H1 (cell line): ENCODE measurements at regions not wholly inside any gene's neighbourhood (a gene's known extent, or its start where the extent isn't known, plus 50 kb on each side); places are given as distances from the start of the nearest gene placed in this dataset.

Experiments
- CTCF ChIA-PET: fragments of 300-600 bp; sonication (Branson Sonifier 250); formaldehyde crosslinking; loops from one replicate; lab custom pipeline; 2021; ENCODE audit not compliant: partially characterized antibody; lab: Charles Lee
- POLR2A ChIA-PET: fragments of 300-600 bp; sonication (Branson Sonifier 250); formaldehyde crosslinking; loops from one replicate; lab custom pipeline; 2021; ENCODE audit warnings: inconsistent platforms; ENCODE audit not compliant: partially characterized antibody; lab: Charles Lee
- DNase-seq, 2 experiments: peaks; one replicate each; pipeline versions ENCODE4 v3.0.0 to v3.0.0-alpha.2; 2010 to 2022; ENCODE audit warnings: low spot score in 2 of 2, low read depth in 1 of 2, mixed read lengths in 1 of 2
- FAIRE-seq: peaks from 2 replicates; lab custom pipeline; 2011; peaks lifted over from hg19 to GRCh38; lab: Jason Lieb, UNC
- H2AFZ ChIP-seq: 2 replicates; pipeline ENCODE4 v1.8.1; 2012; ENCODE audit warnings: low read length, inconsistent platforms
- H2AK5ac ChIP-seq: 2 replicates; pipeline ENCODE4 v1.6.1; 2013; ENCODE audit warnings: low read depth, low read length
- H2BK120ac ChIP-seq: replicated peaks from 2 replicates; pipeline ENCODE3; 2013; ENCODE audit warnings: low read depth, low read length, inconsistent platforms
- H2BK12ac ChIP-seq: 2 replicates; pipeline ENCODE4 v1.6.1; 2013; ENCODE audit warnings: low read depth, low read length
- H2BK15ac ChIP-seq: 2 replicates; pipeline ENCODE4 v1.6.1; 2013; ENCODE audit warnings: low read length
- H2BK20ac ChIP-seq: 2 replicates; pipeline ENCODE4 v1.6.1; 2013; ENCODE audit warnings: low read length
- H2BK5ac ChIP-seq: 2 replicates; pipeline ENCODE4 v1.6.1; 2013; ENCODE audit warnings: low read depth, low read length
- H3K14ac ChIP-seq: 2 replicates; pipeline ENCODE4 v1.6.1; 2013; ENCODE audit warnings: inconsistent platforms; ENCODE audit not compliant: insufficient read length
- H3K18ac ChIP-seq: 2 replicates; pipeline ENCODE4 v1.6.1; 2013; ENCODE audit warnings: low read length; ENCODE audit errors: extremely low read depth
- H3K23ac ChIP-seq: 2 replicates; pipeline ENCODE4 v1.6.1; 2013; ENCODE audit warnings: inconsistent platforms; ENCODE audit not compliant: insufficient read length
- H3K23me2 ChIP-seq: 2 replicates; pipeline ENCODE4 v1.6.1; 2013; ENCODE audit warnings: low read depth, low read length
- H3K27ac ChIP-seq: 2 replicates; pipeline ENCODE4 v1.6.1; 2011; ENCODE audit warnings: low read depth, low read length, inconsistent platforms
- H3K27me3 ChIP-seq, 4 experiments: replicated peaks in 1 of 4; 1 replicate in 1 of 4; 2 replicates in 3 of 4; pipeline versions ENCODE4 v1.6.1 to v1.8.1; 2011 to 2013; ENCODE audit warnings: low read length in 3 of 4, mild to moderate bottlenecking in 3 of 4, inconsistent platforms in 2 of 4, mixed read lengths in 2 of 4, moderate library complexity in 1 of 4; ENCODE audit not compliant: control insufficient read depth in 3 of 4, insufficient read depth in 3 of 4; ENCODE audit errors: extremely low read depth in 1 of 4
- H3K36me3 ChIP-seq, 4 experiments: 2 replicates each; pipeline versions ENCODE4 v1.6.1 to v1.8.1; 2011 to 2013; ENCODE audit warnings: mild to moderate bottlenecking in 4 of 4, low read length in 3 of 4, moderate library complexity in 2 of 4, control low read depth in 1 of 4, inconsistent platforms in 1 of 4; ENCODE audit not compliant: insufficient read depth in 4 of 4, control insufficient read depth in 2 of 4
- H3K4ac ChIP-seq: replicated peaks from 2 replicates; pipeline ENCODE3; 2013; ENCODE audit warnings: low read length, low read depth, mixed read lengths, inconsistent platforms; ENCODE audit not compliant: insufficient read length
- H3K4me1 ChIP-seq, 4 experiments: replicated peaks in 1 of 4; 1 replicate in 1 of 4; 2 replicates in 3 of 4; pipeline versions ENCODE4 v1.6.1 to v1.8.1; 2011 to 2013; ENCODE audit warnings: low read length in 3 of 4, inconsistent platforms in 2 of 4, mixed read lengths in 1 of 4; ENCODE audit not compliant: insufficient read depth in 4 of 4, control insufficient read depth in 3 of 4
- H3K4me2 ChIP-seq, 2 experiments: 2 replicates each; pipeline versions ENCODE4 v1.6.1 to v1.8.1; 2011 to 2013; ENCODE audit warnings: low read depth in 2 of 2, low read length in 2 of 2, control low read depth in 1 of 2, inconsistent platforms in 1 of 2, mild to moderate bottlenecking in 1 of 2; ENCODE audit not compliant: insufficient read depth in 1 of 2
- H3K4me3 ChIP-seq, 4 experiments: fragments of 200-600, 300-600 bp in 1 of 4; sonication (generic), shearing (Covaris generic), sonication (Bioruptor Twin) in 1 of 4; 2 replicates each; pipeline versions ENCODE4 v1.5.1 to v1.8.1; 2011 to 2016; ENCODE audit warnings: low read length in 4 of 4, low read depth in 3 of 4, control low read depth in 2 of 4, inconsistent platforms in 2 of 4, mild to moderate bottlenecking in 2 of 4, mixed read lengths in 1 of 4, moderate library complexity in 1 of 4; ENCODE audit not compliant: insufficient read depth in 2 of 4; ENCODE audit errors: extremely low read depth in 1 of 4
- H3K56ac ChIP-seq: replicated peaks from 2 replicates; pipeline ENCODE3; 2013; ENCODE audit warnings: low read depth, mild to moderate bottlenecking, mixed read lengths, low read length, inconsistent platforms; ENCODE audit not compliant: insufficient read length
- H3K79me1 ChIP-seq: 2 replicates; pipeline ENCODE4 v1.6.1; 2013; ENCODE audit warnings: low read depth, low read length, control low read depth
- H3K79me2 ChIP-seq, 2 experiments: 2 replicates each; pipeline versions ENCODE4 v1.6.1 to v1.8.1; 2012 to 2013; ENCODE audit warnings: low read length in 2 of 2, mild to moderate bottlenecking in 2 of 2, inconsistent platforms in 1 of 2; ENCODE audit not compliant: insufficient read depth in 2 of 2, control insufficient read depth in 1 of 2
- H3K9ac ChIP-seq, 4 experiments: replicated peaks in 1 of 4; 1 replicate in 1 of 4; 2 replicates in 3 of 4; pipeline versions ENCODE4 v1.6.1 to v1.8.1; 2011 to 2013; ENCODE audit warnings: low read depth in 3 of 4, low read length in 3 of 4, control low read depth in 2 of 4, mild to moderate bottlenecking in 2 of 4, moderate library complexity in 2 of 4, inconsistent platforms in 1 of 4; ENCODE audit errors: extremely low read depth in 1 of 4
- H3K9me3 ChIP-seq, 2 experiments: 2 replicates each; pipeline versions ENCODE4 v1.6.1 to v1.8.1; 2012 to 2013; ENCODE audit warnings: mild to moderate bottlenecking in 2 of 2, moderate library complexity in 2 of 2, control low read depth in 1 of 2, inconsistent platforms in 1 of 2, low read depth in 1 of 2, low read length in 1 of 2, mixed read lengths in 1 of 2; ENCODE audit not compliant: insufficient read depth in 2 of 2
- H4K20me1 ChIP-seq, 2 experiments: replicated peaks in 1 of 2; 2 replicates each; pipeline versions ENCODE3 to v1.8.1; 2011 to 2013; ENCODE audit warnings: inconsistent platforms in 2 of 2, low read length in 2 of 2, mild to moderate bottlenecking in 1 of 2; ENCODE audit not compliant: insufficient read depth in 2 of 2, control insufficient read depth in 1 of 2
- H4K5ac ChIP-seq: 2 replicates; pipeline ENCODE4 v1.6.1; 2013; ENCODE audit warnings: low read length, low read depth, mixed read lengths, inconsistent platforms; ENCODE audit not compliant: insufficient read length
- H4K8ac ChIP-seq: 2 replicates; pipeline ENCODE4 v1.8.0; 2013; ENCODE audit warnings: mild to moderate bottlenecking, moderate library complexity, low read length, inconsistent platforms; ENCODE audit not compliant: insufficient read depth; ENCODE audit errors: extremely low read depth
- H4K91ac ChIP-seq: replicated peaks from 2 replicates; pipeline ENCODE3; 2013; ENCODE audit warnings: low read length, mixed read lengths, inconsistent platforms; ENCODE audit not compliant: insufficient read length
- BCL11A ChIP-seq, 2 experiments: IDR thresholded peaks; one replicate each; pipeline ENCODE4 v1.6.1; 2011; ENCODE audit warnings: low read depth in 2 of 2, low read length in 2 of 2, mild to moderate bottlenecking in 2 of 2
- FOSL1 ChIP-seq: IDR thresholded peaks from 2 replicates; pipeline ENCODE4 v1.6.1; 2011; ENCODE audit warnings: mild to moderate bottlenecking, low read depth, low read length, moderate library complexity; ENCODE audit not compliant: insufficient read depth
- GTF2F1 ChIP-seq: IDR thresholded peaks from 2 replicates; pipeline ENCODE4 v1.6.1; 2012; ENCODE audit warnings: low read depth, low read length, improper control_type of control experiment, borderline replicate concordance
- HDAC6 ChIP-seq: IDR thresholded peaks from one replicate; pipeline ENCODE4 v1.7.1; 2012; ENCODE audit warnings: low read depth, mild to moderate bottlenecking, inconsistent platforms, low read length, moderate library complexity
- KDM5A ChIP-seq: fragments of 200-600 bp; IDR thresholded peaks from 2 replicates; pipeline ENCODE4 v1.7.1; 2012; ENCODE audit warnings: mild to moderate bottlenecking, low read length, inconsistent platforms, mixed read lengths
- RXRA ChIP-seq: IDR thresholded peaks from 2 replicates; pipeline ENCODE4 v1.6.1; 2011; ENCODE audit warnings: low read depth, mild to moderate bottlenecking, low read length, moderate library complexity; ENCODE audit not compliant: insufficient read depth
- SP1 ChIP-seq: IDR thresholded peaks from 2 replicates; pipeline ENCODE4 v1.6.1; 2011; ENCODE audit warnings: low read depth, low read length
- SRF ChIP-seq: IDR thresholded peaks from 2 replicates; pipeline ENCODE4 v1.6.1; 2011; ENCODE audit warnings: mild to moderate bottlenecking, low read depth, low read length, moderate library complexity
- SUZ12 ChIP-seq: fragments of 200-600 bp; sonication (generic); IDR thresholded peaks from 2 replicates; pipeline ENCODE4 v1.6.1; 2012; ENCODE audit warnings: mild to moderate bottlenecking, inconsistent platforms, low read length, moderate library complexity, mixed read lengths
- WGBS, 2 experiments: shearing (Covaris generic) in 1 of 2; methylation state at CpG; one replicate each; pipeline versions ENCODE4 v1.1.6 to v1.1.7; 2013 to 2015; ENCODE audit warnings: low lambda C conversion rate in 2 of 2, mixed read lengths in 2 of 2, inconsistent platforms in 1 of 2, low coverage in 1 of 2, missing lambda C conversion rate in 1 of 2; ENCODE audit not compliant: insufficient replicate concordance in 2 of 2, insufficient coverage in 1 of 2, insufficient read length in 1 of 2; ENCODE audit errors: extremely low coverage in 1 of 2, missing lambda C conversion rate in 1 of 2; 5-methylcytosine and 5-hydroxymethylcytosine counted together

- H2BK12ac ChIP-seq: no peak overlapping the region
- no peak for TF ChIP-seq KDM5A
- TF ChIP-seq HDAC6: no peak
- no peak for TF ChIP-seq GTF2F1
- no peak for TF ChIP-seq SUZ12
- TF ChIP-seq SP1: no peak
- TF ChIP-seq RXRA: no peak
- TF ChIP-seq BCL11A (IDR thresholded peaks at IDR 0.05; ENCODE audit: low read depth in 2 of 2, low read length in 2 of 2): no peak
- TF ChIP-seq FOSL1: no peak
- no peak for TF ChIP-seq SRF
- H4K91ac ChIP-seq: no peak overlapping the region
- H3K14ac ChIP-seq: no peak overlapping the region
- no peak overlapping the region for H3K56ac ChIP-seq
- H3K4me1 ChIP-seq: peaks cover 0 to 8% (median 6%) of the 10 kb centered on the region in 4 experiments; a peak in 6 of 7 replicates
- WGBS, 2 experiments: 67% methylated on average over 1 of the region's 1 CpG; no CpG with 5 or more reads in 1 of the 2 experiments
- no peak for DNase-seq
- no peak overlapping the region for H4K5ac ChIP-seq
- H3K18ac ChIP-seq: no peak overlapping the region
- no peak overlapping the region for H3K27ac ChIP-seq
- H3K79me2 ChIP-seq: no peaks in the 10 kb centered on the region
- no peak overlapping the region for H2AFZ ChIP-seq
- ChIA-PET POLR2A (no interaction called here), CTCF (interaction anchor here (8.3 kb wide), 1 partner anchor 13 kb away, joined by 94 read pairs; no protein-coding TSS in a partner anchor)
- H2AK5ac ChIP-seq: no peak overlapping the region
- 0 out of 2 replicates have a peak overlapping the region, but pooled peaks have one; percentile 36 for H2BK15ac ChIP-seq
- no peak overlapping the region for H3K4me3 ChIP-seq
- no peaks in the 10 kb centered on the region for H3K23me2 ChIP-seq
- no peaks in the 10 kb centered on the region for H4K20me1 ChIP-seq
- no peak overlapping the region for H4K8ac ChIP-seq
- H3K9me3 ChIP-seq: no peaks in the 10 kb centered on the region
- H3K36me3 ChIP-seq: no peaks in the 10 kb centered on the region
- no peak overlapping the region for H3K4me2 ChIP-seq
- no peaks in the 10 kb centered on the region; a peak in 1 of 7 replicates for H3K27me3 ChIP-seq
- H3K9ac ChIP-seq: no peak overlapping the region
- no peak for FAIRE-seq
- no peak overlapping the region for H2BK20ac ChIP-seq
- no peak overlapping the region for H3K4ac ChIP-seq
- H2BK120ac ChIP-seq: no peak overlapping the region
- no peak overlapping the region for H3K23ac ChIP-seq
- H3K79me1 ChIP-seq: no peaks in the 10 kb centered on the region
- no peak overlapping the region for H2BK5ac ChIP-seq
Observed at GRCh38 chr17:33934696-33935095, 320.4 kb upstream of the CCL2 start.
